HT-29 (cell line): ENCODE measurements at regions not wholly inside any gene's neighbourhood (a gene's known extent, or its start where the extent isn't known, plus 50 kb on each side); places are given as distances from the start of the nearest gene placed in this dataset.

Source experiments
- DNase-seq: peaks from one replicate; pipeline ENCODE4 v3.0.0-alpha.2; 2015; ENCODE audit warnings: low spot score

DNA sequence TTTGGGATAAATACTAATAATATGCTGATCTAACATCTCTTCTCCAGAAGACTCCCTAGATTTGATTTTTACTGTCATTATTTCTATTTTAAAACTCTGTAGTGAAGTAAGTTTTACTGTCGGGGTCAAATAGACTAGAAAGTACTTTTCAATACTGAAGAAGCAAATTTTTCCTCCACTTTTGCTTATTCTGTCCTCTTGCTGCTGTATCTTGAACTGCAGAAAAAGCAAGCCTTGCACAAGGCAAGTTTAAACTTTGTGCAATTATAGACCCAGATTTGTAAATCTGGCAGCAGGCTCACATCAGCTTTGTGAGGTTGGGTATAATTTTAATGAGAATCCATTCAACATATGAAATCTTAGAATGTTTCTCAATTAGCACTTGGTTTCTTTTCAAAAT is 151.1 kb upstream of the ETS2 start:
- DNase-seq: no peak

DNA sequence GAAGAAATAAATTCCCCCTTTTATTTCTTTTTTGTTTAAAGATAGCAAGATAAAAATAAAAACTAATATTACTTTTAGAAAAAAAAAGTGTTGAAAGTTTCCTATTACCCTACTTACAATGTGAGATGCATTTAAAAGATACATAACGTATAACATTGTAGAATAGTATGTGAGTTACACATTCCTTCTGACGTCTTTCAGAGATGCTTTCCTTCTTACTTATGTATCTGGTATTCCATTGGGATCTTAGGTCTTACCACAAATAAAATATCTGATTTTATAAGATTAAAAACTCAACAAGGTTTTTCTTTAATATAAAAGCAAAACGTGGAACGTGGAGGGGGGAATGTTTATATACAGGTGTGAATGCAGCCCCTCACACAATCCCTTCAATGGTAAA is 147.2 kb upstream of the ETS2 start:
- DNase-seq: no peak

- DNase-seq: no peak
Measured at GRCh38 chr21:38659936-38660332, 145.8 kb upstream of the ETS2 start.

- no peak for DNase-seq
Measured at GRCh38 chr21:38660333-38661196, 145.2 kb upstream of the ETS2 start.

- DNase-seq: no peak
Measured at GRCh38 chr21:38661197-38661871, 144.4 kb upstream of the ETS2 start.

GRCh38 chr21:38661889-38662568 is 143.7 kb upstream of the ETS2 start:
- no peak for DNase-seq

GRCh38 chr21:38663282-38663681 is 142.4 kb upstream of the ETS2 start:
- no peak for DNase-seq

DNA sequence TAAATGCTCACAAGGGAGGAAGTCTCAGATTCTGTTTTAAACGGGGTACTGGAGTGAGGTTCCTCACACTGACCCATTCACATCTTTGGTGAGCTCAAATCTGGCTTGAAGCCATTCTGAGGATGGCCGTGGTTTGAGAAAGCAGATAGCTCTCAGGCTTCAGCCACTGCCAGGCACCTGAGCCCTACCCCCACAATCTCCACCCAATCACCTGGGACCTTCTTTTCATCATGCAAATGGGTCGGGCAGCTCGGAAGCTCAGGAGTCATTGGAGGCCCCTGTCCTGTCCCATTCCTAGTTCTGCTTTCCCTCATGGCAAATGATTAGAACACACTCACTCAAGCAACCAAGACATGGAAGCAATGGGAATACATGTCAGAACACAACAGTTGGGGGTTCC is 141.4 kb upstream of the ETS2 start:
- DNase-seq: no peak

GRCh38 chr21:38664841-38665240 is 140.9 kb upstream of the ETS2 start:
- no peak for DNase-seq

DNA sequence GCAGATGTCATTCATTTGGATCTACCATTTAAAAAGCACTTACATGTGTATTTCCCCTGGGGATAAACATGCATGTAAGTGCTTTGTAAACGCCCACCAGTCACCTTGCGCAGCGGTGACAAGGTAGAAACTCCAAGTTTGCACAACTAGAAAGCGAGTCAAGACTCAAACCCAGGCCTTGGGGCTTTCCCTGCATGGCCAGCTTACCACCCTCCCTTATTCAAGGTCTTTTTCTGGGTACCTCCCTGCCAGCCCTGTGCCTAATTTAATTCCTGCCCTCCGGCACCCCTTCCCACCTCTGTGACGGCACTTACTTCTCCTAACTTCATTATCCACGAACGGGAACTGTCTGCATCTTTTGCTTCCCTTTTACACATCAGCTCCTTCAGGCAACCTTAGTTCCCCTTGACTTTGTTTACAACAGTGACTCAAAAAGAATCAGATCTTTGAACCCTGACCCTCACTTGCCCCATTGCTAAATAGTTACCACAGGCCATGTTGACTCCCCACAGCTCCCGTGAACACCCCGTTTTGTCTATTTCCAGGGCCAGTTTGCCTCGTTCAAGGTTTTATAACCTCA is 138.3 kb upstream of the ETS2 start:
- no peak for DNase-seq

DNA sequence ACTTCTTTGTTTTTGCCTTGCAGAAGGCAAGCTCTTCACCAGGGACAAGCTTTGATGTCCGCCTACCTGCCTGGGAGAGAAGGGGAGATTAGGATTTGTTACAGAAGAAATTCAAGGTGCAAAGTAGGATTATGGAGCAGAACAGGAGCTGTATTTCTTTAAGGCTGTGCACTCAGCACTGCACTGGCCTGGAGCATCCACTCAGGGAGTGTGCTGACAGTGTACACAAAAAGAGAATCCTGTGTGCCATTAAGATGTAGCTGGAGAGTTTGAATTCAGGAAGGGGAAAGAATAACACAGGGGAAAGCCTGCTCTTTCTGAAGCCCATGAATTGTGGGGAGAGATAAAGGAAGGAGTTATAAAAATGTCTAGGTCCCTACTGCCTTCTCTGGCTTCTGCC is 137.7 kb upstream of the ETS2 start:
- no peak for DNase-seq

DNA sequence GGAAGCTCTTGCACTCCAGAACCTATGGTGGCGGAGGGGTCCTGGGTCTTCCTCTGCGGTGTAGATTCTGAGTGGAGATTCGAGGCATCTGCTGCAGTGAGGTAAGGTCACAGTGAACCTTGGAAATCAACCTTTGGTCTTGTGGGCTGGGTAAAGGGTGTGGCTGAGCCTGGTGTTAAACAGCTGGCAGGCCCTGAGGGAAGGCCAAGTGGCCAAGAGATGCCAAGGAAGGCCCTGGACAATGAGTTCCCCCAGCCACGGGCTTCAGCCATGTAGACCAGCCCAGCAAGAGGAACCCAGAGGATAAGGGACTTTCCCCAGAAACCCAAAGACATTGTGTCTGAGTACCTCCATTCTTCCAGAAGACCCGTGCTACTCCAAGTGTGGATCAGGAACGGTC is 137.2 kb upstream of the ETS2 start:
- no peak for DNase-seq

DNA sequence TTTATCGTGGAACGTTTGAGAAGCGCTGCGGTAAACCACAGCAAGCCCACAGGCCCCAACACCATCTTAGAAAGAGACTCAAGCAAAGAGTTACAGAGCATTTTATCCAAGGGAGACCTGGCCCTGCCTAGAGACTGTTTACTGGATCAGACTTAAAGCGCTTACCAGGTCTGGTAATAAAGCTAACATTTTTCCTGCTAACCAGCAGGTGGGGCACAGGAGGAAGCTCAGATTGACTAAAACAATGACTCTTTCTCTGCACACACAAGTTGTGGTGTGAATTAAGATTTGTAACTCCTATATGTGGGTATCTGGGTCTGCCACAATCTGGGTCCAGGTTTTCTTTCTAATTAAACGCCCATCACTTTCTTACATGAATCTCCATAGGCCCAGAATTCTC is 136.5 kb upstream of the ETS2 start:
- DNase-seq: peak; percentile 30

DNA sequence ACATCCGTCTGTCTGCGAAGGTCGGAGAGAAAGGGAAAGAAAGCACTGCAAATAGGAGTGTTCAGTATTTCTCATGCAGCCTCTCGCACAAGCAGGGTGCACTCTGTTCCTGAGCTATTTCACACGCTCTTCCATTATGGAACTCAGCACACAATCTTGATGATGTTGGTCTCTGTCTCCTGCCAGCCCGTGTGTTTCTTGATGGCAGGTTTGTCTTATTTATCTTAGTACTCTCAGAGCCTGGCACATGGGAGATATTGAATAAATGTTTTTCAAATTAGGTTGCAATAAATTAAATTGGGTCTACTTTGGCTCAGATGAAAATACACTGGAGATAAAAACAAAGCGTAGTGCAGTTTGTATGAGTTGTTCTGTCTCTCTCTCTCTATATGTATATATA is 134.9 kb upstream of the ETS2 start:
- no peak for DNase-seq

DNA sequence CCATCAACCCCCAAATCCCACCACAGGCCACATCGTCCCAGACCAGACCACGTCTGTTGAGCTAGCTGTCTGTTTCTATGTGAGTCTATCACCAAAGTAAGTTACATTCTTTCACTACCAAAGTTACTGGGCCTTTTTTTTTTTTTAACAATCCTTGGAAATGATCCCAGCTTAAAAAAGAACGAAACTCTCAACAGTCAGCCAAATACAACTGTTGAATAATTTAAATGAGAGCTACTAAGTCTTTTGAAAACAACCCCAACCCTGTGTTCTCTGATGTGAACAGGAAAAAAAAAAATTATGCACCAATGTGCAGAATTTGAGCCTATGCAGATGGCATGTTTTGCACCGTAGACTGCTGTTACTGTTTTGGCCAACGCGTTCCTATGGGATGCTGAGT is 134.0 kb upstream of the ETS2 start:
- no peak for DNase-seq

DNA sequence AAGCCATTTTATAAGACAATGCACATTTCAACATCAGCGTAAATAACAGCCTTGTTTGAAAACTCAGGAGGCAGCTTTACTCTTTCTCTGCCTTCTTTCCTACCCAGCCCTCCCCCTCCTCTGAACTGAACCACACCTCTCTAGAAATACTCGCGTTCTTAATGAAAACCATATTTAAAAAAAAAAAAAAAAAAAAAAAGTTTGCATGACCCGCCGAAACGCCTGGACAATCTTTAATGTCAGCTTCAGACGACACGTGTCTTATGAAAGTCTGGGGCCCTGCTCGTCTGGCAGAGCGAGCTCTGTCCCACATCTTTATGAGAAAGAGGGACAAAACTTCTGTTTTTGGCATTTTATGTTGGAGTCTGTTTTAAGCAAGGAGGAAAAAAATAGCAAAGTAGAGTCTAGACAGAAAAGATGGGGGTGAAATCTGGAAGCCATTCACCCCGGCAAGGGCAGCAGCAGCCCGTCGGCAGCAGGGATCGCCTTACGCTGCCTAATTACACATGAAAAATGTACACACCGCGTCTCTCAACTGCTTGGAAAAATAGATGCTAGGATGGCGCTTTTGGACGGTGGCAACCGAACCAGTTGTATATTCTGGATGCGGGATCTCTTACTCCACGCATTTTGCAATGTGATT is 130.4 kb upstream of the ETS2 start:
- no peak for DNase-seq

DNA sequence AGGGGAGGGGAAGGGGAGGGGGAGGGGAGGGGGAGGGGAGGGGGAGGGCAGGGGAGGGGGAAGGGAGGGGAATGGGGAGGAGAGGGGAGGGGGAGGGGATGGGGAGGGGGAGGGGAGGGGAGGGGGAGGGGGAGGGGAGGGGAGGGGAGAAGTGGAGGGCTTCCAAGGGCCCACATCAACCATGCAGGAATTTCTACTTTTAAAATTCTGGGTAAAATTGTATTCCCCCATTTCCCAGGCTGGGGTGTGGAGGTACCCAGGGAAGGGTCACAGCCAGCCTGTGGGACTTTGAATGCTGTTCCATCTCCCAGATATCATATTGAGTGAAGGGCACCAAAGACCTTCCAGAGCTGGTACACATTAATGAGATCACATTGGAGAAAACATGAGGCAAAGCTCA is 126.9 kb upstream of the ETS2 start:
- no peak for DNase-seq

DNA sequence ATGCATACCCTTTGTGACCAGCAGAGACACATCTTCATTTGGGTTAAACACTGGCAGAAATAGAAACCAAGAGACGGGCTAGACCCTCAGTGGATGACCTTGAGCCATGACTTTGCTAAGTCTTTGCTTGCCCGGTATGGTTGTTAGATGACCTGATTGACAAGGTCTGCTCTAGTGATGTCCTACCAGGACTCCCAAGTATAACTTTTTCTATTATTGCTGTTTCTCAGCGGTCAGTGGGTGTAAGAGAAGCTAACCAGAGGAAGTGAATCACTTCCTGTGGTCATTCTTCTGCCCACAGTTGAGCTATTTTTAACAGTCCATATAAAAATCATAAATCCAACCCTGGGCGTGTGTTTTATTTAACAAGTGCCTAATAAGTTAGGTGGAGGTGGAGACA is 126.2 kb upstream of the ETS2 start:
- DNase-seq: peak; percentile 8

DNA sequence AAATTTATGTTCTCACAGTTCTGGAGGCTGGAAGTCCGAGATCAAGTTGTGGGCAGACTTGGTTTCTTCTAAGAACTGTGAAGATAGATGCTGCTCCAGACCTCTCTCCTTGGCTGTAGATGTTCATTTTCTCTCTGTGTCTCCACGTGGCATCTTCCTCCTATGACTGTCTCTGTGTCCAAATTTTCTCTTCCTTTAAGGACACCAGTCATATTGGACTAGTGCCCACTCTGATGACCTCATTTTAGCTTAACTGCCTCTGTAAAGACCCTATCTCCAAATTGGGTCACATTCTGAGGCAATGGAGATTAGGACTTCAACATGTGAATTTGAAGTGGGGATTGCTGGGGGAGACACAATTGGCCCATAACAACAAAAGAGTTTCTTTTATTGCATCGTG is 125.3 kb upstream of the ETS2 start:
- DNase-seq: no peak

- no peak for DNase-seq
Measured at GRCh38 chr21:38683222-38683621, 122.5 kb upstream of the ETS2 start.

DNA sequence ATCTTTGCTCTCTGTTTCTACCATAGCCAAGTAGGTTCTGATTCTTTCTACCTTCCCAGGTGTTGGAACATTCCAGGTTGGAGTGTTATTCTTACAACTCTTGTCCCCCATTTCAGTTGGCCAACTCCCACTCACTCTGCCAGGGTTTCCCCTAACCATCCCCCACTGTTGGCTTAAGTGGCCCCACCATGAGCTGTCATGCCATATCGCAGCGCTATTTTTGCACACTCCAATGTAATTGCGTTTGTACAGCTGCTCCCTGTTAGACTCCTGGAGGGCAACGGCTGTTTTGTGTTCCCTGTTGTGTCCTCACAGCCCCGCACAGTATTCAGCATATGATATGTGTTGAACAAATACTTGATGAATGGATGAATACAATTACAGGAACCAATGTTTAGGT is 117.7 kb upstream of the ETS2 start:
- no peak for DNase-seq

DNA sequence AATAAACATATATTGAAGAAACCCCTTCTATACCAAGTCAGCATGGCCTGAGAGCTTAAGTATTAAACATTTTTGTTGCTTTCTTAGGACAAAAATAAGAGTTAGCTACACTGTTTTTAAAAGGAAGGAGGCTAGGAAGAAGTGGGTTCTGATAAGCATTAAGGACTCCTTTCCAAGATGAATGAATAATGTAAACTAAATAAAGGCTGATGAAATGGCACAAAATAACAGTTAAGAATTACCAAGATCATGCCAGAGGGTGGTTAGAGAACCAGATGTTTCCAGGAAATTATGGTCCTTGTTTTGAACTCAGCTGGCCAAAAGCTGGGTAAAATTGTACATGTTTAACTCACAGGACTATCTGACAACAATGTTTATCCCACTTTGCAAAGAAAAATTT is 114.1 kb upstream of the ETS2 start:
- no peak for DNase-seq
